ENCODE measurements at regions not wholly inside any gene's neighbourhood (a gene's known extent, or its start where the extent isn't known, plus 50 kb on each side); places are given as distances from the start of the nearest gene placed in this dataset.

GRCh38 chr6:74879234-74879633, 326.6 kb downstream of the COL12A1 start (continued):
- TF ChIP-seq ZNF280D (CRISPR knock-in tag; IDR thresholded peaks at IDR 0.05) (no peak), ZNF543 (CRISPR knock-in tag; IDR thresholded peaks at IDR 0.05) (no peak), ZNF577 (CRISPR knock-in tag; IDR thresholded peaks at IDR 0.05; ENCODE audit: borderline replicate concordance, low read depth) (no peak)

GRCh38 chr6:74875193-74875592, 330.7 kb downstream of the COL12A1 start:
- H4K20me1 ChIP-seq (ENCODE audit: insufficient read depth, low read length), result no peaks in the 10 kb centered on the region
- no peak overlapping the region for H3K27ac ChIP-seq (ENCODE audit: extremely low read length, insufficient read depth, low read length)
- BruUV-seq (replicated peaks), result no TSS peak
- DNase-seq (ENCODE audit: low spot score) (no peak), ATAC-seq (no peak), FAIRE-seq (no peak)
- 66% methylated on average over 2 of the region's 2 CpGs for WGBS (ENCODE audit: low lambda C conversion rate)
- no peak for TF ChIP-seq ZNF33B (CRISPR knock-in tag; IDR thresholded peaks at IDR 0.05)
- H3K27me3 ChIP-seq (ENCODE audit: control insufficient read depth in 1 of 2, insufficient read depth in 2 of 2, low read length in 2 of 2), result no peaks in the 10 kb centered on the region; a peak in 1 of 5 replicates
- H3K36me3 ChIP-seq (replicated peaks in 1 of 2; ENCODE audit: control insufficient read depth in 1 of 2, insufficient read depth in 2 of 2, low read length in 2 of 2), result no peaks in the 10 kb centered on the region
- H3K79me2 ChIP-seq (ENCODE audit: insufficient read depth, low read length), result no peaks in the 10 kb centered on the region
- intact Hi-C loops (cut with micrococcal nuclease; ENCODE audit: unreplicated experiment) (no loop called here), in situ Hi-C loops (cut with HindIII; ENCODE audit: extremely low pct_ligation_motif_present, low pct_unique_long_range_greater_than_20kb) (no loop called here)
- no peak overlapping the region for H3K4me2 ChIP-seq (ENCODE audit: low read depth, low read length)
- ChIA-PET POLR2A (no interaction called here), CTCF (ENCODE audit: low intra/inter-chr PET ratio, low total read pairs) (no interaction called here)
- no peak overlapping the region for H3K4me3 ChIP-seq (replicated peaks in 1 of 3; ENCODE audit: insufficient read depth in 1 of 3, low read depth in 2 of 3, low read length in 3 of 3)
- no peak overlapping the region for H3K9ac ChIP-seq (ENCODE audit: insufficient read depth, low read depth, low read length)
- no peak overlapping the region for H2AFZ ChIP-seq (ENCODE audit: low read length)
- peaks cover 8% of the 10 kb centered on the region for H3K4me1 ChIP-seq (ENCODE audit: insufficient read depth, low read length)
- H3K9me3 ChIP-seq (ENCODE audit: low read length), result no peaks in the 10 kb centered on the region

Measured in HepG2 (cell line).